Cardiac fibroblast (primary cell): ENCODE measurements at regions not wholly inside any gene's neighbourhood (a gene's known extent, or its start where the extent isn't known, plus 50 kb on each side); places are given as distances from the start of the nearest gene placed in this dataset.

ENCODE experiments used
- DNase-seq, 2 donors: peaks; one replicate each; pipeline versions ENCODE4 v3.0.0 to v3.0.0-alpha.2; 2010; ENCODE audit warnings: low read depth in 2 of 2
- H3K4me3 ChIP-seq, 2 donors: replicated peaks in 1 of 2; 1 replicate in 1 of 2; 2 replicates in 1 of 2; pipeline ENCODE4 v1.5.1; 2011; ENCODE audit warnings: low read depth in 2 of 2, low read length in 2 of 2, mild to moderate bottlenecking in 2 of 2, moderate library complexity in 1 of 2
- TF ChIP-seq, protein P1 (sequence below): IDR thresholded peaks from one replicate; pipeline ENCODE4 v1.5.1; 2011; ENCODE audit warnings: low read depth, mild to moderate bottlenecking, low read length, inconsistent platforms

DNA sequence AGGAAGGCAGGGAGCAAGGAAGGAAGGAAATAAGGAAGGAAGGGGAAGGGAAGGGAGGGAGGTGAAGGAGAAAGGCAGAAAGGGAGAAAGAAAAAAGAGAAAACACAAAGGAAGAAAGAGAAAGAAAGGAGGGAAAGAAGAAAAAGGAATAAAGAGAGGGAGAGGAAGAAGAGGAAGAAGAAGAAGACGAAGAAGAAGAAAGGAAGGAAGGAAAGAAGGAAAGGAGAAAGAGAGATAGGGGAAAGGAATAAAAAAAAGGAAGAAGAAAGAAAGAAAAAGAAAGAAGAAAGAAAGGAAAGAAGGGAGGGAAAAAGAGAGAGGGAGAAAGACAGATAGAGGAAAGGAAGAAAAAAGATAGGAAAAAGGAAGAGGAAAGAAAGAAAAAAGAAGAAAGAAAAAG is 128.0 kb downstream of the MXRA5 start:
- TF ChIP-seq, protein P1, sequence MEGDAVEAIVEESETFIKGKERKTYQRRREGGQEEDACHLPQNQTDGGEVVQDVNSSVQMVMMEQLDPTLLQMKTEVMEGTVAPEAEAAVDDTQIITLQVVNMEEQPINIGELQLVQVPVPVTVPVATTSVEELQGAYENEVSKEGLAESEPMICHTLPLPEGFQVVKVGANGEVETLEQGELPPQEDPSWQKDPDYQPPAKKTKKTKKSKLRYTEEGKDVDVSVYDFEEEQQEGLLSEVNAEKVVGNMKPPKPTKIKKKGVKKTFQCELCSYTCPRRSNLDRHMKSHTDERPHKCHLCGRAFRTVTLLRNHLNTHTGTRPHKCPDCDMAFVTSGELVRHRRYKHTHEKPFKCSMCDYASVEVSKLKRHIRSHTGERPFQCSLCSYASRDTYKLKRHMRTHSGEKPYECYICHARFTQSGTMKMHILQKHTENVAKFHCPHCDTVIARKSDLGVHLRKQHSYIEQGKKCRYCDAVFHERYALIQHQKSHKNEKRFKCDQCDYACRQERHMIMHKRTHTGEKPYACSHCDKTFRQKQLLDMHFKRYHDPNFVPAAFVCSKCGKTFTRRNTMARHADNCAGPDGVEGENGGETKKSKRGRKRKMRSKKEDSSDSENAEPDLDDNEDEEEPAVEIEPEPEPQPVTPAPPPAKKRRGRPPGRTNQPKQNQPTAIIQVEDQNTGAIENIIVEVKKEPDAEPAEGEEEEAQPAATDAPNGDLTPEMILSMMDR, result no peak

DNA sequence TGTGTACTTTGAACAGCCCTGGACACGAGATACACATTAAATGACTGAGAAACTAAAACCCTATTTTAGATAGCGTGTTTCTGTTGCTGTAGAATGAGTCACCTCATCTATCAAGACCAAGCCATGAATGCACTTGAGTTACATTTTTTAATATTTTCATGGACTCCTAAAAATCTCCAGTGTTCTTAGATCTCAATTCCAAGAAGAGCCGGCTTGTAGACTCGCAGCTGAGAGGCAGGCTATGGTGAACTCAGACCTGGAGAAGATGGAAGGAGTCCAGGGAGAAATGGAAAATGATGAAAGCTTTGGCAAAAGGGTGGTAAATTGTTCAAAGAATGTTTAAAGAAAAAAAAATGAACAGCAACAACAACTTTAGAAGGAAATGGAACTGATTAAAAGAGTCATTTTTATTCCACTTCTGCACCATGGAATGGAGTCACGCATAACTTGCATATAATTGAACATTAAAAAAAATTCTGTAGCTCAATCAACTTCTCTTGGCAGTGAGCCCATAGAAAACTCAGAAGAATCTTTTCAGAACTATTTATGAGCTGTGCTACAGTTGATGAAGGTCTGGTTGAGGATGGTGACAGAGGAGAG is 129.8 kb downstream of the MXRA5 start:
- no peak overlapping the region for H3K4me3 ChIP-seq
- TF ChIP-seq, protein P1, result no peak
- no peak for DNase-seq

More for the DNA sequence above, 128.0 kb downstream of the MXRA5 start:
- no peak for DNase-seq
- H3K4me3 ChIP-seq, result no peak overlapping the region

DNA sequence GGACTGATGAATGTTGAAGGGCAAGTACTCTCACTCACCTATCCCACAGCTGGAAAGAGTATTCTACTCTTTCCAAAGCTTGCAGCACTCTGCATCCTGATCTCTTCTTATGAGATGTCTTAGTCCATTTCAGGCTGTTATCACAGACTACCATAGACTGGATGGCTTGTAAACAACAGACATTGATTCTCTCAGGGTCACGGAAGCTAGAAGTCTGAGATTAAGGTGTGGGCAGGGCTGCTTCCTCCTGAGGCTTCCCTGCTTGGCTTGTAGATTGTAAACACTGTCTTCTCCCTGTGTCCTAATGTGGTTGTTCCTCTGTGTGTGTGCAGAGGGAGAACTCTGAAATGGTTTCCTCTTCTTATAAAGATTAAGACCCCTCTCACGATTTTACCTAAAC is 131.2 kb downstream of the MXRA5 start:
- TF ChIP-seq, protein P1, result no peak
- DNase-seq, result no peak

DNA sequence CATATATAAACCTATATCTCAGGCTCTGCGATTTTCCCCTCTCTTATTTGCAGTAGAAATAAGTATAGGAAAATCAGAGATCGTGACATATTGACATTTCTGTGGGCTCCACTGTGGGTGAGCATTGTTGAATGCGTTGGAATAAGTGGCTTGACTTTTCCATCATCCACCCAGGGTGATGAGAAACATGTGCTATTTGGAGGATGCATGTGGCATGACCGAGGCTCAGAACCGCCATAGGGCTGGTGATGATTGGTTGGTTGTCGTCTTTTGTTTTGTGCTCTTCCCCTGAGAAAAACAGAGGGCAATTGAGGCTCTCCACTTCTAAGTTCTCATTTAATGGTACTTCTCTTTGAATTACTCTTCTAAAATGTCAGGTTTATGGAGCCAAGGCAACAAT is 140.1 kb downstream of the MXRA5 start:
- DNase-seq, result no peak
- TF ChIP-seq, protein P1, result no peak
- no peak overlapping the region for H3K4me3 ChIP-seq

More for the DNA sequence above, 131.2 kb downstream of the MXRA5 start:
- no peak overlapping the region for H3K4me3 ChIP-seq

DNA sequence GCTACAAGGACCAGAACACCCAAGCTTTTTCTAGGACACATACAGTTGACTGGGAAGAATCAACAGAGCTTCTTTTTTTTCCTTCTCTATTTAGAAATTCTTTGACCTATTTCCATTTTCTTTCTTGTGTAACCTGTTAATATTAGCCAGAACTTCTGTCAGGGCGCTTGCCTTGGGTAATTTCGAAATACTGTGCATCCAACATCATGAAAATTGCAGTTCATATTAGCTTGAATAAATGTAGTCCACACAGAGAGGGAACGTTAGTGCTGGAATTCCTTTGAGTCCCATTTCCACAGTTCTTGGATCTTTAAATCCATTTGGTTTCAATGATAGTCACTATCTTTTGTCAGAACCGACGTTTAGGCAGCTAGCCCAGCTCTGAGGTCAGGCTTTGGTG is 141.8 kb downstream of the MXRA5 start:
- no peak overlapping the region for H3K4me3 ChIP-seq
- TF ChIP-seq, protein P1, result no peak
- DNase-seq, result peak in 1 of 2 donors; percentile 17

DNA sequence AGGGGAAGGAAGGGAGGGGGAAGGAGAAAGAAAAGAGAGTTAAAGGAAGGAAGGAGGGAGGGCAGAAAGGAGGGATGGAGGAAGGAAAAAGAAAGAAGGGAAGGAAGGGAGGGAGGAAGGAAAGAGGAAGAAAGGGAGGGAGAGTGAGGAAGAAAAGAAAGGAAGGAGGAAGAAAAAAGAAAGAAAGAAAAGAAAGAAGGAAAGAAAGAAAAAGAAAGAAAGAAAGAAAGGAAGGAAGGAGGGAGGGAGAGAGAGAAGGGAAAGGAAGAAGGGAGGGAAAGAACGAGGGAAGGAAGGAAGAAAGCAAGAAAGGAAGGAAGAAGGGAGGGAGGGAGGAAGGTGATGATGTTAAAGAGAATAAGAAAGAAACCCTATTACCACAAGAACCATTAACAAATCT is 150.6 kb downstream of the MXRA5 start:
- TF ChIP-seq, protein P1, result no peak
- no peak overlapping the region for H3K4me3 ChIP-seq
- no peak for DNase-seq

DNA sequence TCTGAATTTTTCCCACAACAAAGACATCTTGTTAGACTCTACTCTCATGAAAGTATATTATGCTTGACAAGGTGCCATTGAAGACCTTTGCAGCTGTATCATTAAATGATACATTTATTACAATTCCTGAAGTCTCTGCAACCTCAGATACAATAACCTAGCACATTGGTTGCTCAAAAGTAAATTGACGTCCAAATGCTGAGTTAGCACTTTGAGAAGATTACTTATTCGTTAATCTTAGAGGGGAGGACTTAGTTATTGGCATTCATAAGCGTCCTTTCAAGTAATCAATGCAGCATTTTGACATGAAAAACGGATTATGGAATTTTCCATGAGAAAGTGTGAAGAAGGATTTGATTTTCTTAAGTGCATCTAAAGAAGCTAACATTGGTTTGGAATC is 151.6 kb downstream of the ARSF start:
- no peak for DNase-seq
- no peak overlapping the region for H3K4me3 ChIP-seq
- TF ChIP-seq, protein P1, result no peak
